HG03175 (cell line): ENCODE measurements at regions not wholly inside any gene's neighbourhood (a gene's known extent, or its start where the extent isn't known, plus 50 kb on each side); places are given as distances from the start of the nearest gene placed in this dataset.

Experiments
- ATAC-seq: cut with Tn5 transposase; IDR thresholded peaks from one replicate; pipeline ENCODE4 v1.9.1; 2021; ENCODE audit warnings: mild to moderate bottlenecking, moderate library complexity; ENCODE audit not compliant: unreplicated experiment

DNA sequence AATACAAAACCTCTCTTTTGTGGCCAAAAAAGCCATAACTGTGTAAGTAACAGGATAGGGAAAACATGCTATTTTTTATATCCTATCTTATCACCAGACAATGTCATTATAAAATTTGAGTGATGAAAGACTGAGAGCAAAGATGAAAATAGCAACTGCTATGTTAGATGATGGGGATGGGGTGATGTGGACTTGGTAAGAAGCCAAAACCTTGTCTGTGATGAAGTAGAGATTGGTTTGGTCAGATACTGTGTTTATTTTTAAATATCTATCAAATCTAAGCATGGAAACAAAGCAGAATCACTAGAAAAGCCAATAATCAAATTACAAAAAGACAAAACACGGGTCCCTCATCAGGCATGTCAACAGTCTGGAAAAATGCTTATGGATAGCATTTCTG is 631.1 kb upstream of the NR5A2 start:
- ATAC-seq, result no peak

DNA sequence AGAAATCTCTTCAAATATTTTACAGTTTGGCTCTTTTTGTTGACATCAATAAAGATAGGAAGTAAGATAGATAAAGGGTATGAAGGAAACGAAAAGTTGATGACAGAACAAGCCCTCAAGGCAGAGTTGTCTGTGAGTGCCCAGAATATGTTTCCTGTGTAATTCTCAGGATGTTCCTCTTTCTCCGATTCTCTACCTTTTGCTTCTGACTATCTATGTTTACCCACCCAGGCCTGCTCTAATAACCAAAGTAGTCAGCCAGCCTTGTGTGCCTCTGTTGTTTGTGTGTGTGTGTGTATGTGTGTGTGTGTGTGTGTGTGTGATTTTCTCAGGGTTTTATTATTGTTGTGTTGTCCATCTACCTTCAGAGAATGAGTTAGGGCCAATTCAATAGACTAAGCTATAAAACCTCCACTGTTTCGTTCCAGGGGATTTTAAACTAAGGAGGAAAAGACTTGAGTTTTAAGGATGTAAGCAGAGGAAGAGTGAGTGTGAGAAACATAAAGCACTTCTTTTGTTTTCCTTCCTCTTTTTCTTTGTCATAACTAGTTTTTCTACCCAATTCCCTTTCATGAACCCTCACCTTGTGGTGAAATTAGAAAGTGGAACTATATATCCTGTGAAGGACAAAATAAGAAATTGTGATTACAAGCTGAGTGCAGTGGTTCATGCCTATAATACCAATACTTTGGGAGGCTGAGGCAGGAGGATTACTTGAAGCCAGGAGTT is 627.4 kb upstream of the NR5A2 start:
- peak; percentile 83 for ATAC-seq

DNA sequence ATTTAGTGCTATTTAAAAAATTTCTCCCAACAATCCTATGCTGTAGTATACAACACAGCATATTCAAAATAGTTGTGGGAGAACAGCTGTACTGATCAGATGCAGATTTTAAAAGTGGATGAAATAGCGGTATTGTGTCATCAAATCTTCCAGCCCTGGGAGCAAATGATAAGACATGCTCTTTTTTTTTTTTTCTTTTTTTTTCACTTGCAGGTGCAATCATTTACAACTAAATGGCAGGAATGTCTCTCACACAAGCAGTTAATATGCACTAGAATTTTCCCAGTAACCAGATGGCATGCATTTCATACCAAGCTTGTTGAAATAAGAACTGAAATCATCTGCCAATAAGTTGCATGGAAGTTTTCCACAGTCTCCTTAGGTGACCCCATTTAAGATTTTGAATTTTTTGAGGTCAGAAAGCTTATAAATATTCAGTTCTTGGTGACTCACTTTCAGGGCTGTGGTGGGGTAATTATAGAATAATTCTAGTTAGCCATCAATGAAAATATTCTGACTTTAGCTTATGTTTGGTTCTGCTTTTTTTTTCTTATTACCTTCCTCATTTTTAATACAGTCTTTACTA is 623.9 kb upstream of the NR5A2 start:
- ATAC-seq, result no peak

DNA sequence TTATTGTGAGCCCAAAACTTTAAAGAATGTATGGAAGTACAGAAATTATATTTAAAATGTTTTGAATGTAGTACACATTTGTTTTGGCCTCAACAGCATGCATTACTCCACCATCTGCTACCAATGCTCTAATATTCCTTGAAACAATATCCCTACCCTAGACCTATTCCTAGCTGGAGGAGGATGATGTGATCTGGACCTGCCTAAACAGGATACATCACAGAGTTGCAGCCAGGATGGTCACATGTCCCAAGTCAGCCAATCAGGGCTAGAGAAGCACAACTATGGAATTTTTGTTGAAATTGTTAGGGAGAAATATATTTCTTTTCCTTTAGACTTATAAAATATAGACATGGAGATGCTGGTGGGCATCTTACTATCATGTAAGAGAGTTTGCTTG is 623.3 kb upstream of the NR5A2 start:
- ATAC-seq, result no peak

DNA sequence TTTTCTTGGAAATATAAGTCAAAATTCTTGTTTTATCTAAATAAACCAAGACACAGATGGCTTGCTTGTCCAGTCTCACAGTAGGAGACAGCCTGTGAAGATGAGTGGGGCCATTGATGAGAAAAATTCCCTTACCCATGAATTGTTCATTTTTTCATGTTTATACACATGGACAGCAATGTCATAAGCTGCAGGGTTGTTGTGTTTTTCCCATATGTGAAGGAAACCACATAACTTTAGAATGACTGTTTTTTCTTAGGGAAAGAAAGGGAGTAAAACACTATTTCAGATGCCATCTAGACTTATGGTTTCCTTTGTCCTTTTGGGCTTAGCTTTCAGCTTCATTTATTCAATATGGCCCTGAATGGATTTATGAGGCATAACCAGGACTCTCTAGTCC is 622.5 kb upstream of the NR5A2 start:
- no peak for ATAC-seq

DNA sequence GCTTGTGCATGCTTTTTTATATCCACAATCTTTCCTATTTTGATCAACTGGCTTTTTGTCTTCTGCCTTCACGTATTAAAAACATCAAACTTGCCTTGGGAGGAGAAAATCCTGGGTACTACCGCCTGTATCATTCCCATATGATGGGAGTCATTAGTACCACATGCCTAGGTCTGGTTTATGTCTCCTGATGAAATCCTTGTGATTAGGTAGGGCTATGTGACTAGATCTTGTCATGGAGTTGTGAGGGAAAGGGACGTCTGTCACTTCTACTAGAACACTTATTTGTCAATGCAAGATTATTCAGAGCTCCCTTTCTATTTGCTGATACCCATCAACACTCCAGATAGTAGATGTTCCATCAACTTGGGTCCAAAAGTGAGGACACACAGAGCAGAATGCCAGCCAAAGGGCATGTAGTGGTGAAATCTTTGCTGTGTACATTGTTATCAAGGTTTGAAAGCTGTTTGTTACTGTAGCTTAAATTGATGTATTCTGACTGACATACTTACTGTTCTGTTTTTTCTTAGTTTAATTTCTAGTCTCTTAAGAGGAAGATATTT is 621.8 kb upstream of the NR5A2 start:
- ATAC-seq, result no peak

DNA sequence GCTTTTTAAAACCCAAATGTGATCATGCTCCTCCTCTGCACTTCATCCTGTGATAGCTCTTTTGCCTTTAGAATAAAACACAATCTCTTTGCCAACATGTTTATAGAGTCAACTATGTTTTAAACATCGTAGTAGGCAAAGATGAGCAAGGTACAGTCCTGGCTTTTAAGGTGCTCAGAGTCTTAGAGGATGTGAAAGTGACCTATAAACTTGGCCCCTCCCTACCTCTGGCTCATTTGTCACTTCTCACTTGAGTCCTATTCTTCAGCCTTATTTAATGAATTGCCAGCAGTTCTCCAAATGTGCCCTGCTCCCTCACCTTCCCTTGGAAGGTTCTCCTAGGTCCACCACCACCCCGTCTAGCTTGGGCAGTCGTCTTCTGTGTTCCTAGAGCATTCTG is 617.0 kb upstream of the NR5A2 start:
- no peak for ATAC-seq

GRCh38 chr1:199411506-199411905 is 616.0 kb upstream of the NR5A2 start:
- no peak for ATAC-seq

DNA sequence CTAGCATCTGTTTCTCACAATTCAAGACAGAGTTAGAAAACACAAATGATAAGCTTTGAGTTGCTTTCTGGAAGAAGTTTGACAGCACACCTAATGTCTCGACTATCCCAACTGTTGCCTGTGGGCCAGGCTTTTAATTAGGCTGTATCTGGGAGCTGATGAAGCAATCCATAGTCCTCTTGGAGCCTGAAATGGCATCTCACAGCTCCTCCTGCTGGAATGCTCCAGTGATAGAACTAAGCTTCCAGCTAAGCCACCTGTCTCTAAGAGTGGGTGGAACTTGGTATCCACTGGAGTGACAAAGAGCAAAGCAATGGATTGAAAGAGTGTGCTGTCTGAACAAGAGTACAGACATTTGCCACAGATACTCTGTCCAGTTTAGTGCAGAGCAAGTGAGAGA is 605.3 kb upstream of the NR5A2 start:
- no peak for ATAC-seq

- no peak for ATAC-seq
Measured at GRCh38 chr1:199447906-199448305, 579.6 kb upstream of the NR5A2 start.

DNA sequence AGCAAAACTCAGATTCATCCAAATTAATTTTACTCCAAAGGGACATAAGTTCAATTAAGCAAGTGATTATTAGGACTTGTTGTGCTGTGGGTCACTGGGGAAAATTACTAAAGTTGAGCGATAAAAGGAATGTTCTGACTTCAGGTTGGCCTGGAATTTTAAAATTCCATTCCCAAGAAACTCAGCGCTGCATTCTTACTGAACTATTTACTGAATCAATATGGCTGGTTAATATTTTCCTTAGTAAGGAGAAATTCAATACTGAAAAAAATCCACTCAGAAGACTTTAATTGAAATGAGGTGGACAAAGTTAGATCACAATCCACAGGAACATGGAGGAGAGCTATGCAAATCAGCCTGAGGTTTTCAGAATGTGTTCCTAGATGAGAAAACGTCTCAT is 578.9 kb upstream of the NR5A2 start:
- ATAC-seq, result no peak

DNA sequence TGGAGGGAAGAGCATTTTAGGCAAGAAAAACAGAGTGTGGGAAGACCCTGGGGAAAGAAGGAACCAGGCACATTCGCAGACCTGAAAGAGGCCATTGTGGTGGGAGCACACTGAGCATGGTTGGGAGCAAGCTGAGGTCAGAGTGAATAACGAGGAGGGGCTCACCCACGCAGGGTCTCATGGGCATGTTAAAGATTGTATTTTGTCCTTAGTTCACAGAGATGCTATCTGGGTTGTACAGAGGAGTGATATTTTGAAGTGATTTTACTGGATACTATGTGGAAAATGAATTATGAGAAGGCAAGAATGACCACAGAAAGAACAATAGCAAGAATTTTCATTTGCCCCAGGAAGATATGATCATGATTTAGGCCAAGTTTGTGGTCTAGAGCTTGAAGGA is 578.3 kb upstream of the NR5A2 start:
- ATAC-seq, result no peak

DNA sequence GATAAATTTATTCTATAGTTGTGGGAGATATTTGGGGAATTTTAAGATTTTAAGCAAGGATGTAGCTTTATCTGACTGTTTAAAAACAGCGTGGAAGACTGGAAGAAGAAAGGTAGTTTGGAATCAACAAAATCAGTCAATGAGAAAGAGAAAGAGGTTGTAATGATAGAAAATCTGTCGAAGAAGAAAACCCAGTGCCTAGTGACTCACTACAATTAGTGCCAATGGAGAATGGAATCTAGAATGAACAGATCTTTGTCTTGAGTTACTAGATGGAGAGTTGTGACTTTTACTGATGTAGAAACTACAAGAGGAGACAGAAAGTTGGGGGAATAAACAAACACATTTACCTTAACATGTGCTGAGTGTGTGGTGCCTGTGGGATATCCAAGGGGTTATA is 577.8 kb upstream of the NR5A2 start:
- no peak for ATAC-seq

DNA sequence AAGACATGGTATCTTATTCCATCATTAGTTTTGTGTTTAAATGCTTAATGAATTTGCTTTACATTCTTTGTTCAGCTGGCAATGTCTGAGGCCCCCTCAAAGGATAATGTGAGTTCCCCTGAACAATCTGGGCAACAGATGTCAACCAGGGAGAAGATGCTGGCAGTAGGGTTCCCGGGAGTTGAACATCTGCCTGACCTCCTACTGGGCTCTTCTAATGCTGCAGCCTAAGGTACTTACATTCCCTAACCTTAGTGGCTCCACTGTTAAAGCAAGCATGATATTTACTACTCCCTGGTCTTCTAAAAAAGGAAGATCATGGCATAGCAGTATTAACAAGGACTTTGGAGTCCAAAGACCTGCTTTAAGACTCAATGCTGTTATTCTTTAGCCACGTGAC is 574.9 kb upstream of the NR5A2 start:
- no peak for ATAC-seq

- no peak for ATAC-seq
Measured at GRCh38 chr1:199453723-199454122, 573.8 kb upstream of the NR5A2 start.

DNA sequence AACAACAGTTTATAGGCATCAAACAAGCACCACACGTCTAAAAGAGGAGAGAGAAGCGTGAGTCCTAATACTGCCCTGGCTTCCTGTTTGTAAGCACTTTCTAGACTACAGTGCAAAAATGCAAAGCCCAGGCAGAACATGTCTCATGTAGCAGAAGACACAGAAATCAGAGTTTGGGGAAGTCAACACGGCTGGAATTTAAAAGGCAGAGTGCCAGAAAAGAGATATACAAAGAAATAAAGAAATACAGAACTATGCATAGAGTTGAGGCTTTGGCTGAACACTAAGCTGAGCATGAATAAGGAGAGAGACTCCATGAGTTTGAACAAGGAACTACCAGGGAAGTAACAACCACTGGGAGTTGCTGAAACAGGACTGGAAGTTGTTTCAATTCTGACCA is 566.6 kb upstream of the NR5A2 start:
- no peak for ATAC-seq

GRCh38 chr1:199463521-199464127 is 563.9 kb upstream of the NR5A2 start:
- ATAC-seq, result peak; percentile 71

DNA sequence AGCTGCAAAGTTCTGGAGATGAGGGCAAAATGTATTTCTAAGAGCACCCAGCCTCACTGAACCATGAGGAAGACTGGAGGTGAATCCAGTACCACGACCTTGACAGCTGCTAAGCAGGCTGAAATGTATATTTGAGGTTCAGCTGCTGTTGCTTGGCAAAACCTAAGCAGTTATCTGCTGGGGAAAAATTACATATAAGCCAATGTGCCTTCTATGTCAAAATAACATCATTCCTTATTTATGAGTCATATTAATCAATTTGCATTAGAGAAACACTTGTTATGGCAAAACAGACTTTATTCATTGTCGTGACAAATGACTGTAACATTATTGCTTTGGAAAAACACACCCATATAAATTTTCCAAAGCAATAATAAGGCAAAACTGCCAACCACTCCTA is 560.5 kb upstream of the NR5A2 start:
- ATAC-seq, result no peak

GRCh38 chr1:199472018-199472417 is 555.5 kb upstream of the NR5A2 start:
- no peak for ATAC-seq

DNA sequence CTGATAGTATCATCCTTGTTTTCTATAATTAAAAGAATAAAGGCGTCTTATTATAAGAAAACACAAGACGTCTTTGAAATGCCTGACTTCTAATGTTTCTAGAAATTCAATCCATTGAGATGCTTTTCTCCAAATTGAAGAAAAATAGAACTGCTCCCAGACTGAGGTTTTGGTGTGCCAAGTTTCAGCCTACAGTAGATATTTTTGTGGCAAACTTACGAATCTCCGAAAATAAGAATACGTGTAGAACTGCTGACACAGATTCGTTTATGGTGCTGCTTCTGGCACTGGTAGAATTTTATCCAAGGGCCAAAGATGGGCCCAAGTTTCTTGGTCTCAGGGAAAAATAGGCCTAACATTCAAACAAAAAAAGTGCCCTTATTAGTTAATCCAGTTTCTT is 554.5 kb upstream of the NR5A2 start:
- no peak for ATAC-seq

GRCh38 chr1:199474738-199475137 is 552.8 kb upstream of the NR5A2 start:
- no peak for ATAC-seq

- ATAC-seq, result no peak
Measured at GRCh38 chr1:199482426-199482825, 545.1 kb upstream of the NR5A2 start.
